ENCODE measurements at regions not wholly inside any gene's neighbourhood (a gene's known extent, or its start where the extent isn't known, plus 50 kb on each side); places are given as distances from the start of the nearest gene placed in this dataset.

GRCh38 chr4:100786481-100786880 is 268.7 kb upstream of the EMCN start:
- Histone ChIP-seq H3K27me3 (ENCODE audit: insufficient read depth, low read depth) (no peaks in the 10 kb centered on the region), H3K4me2 (no peak overlapping the region), H3K4me3 (IDR thresholded peaks at IDR 0.05; ENCODE audit: insufficient read depth, low read depth, low read length) (no peak overlapping the region), H3K36me3 (ENCODE audit: insufficient read depth) (no peaks in the 10 kb centered on the region), H2AFZ (ENCODE audit: low read depth) (no peak overlapping the region), H4K20me1 (ENCODE audit: insufficient read depth) (no peaks in the 10 kb centered on the region), H3K9ac (no peak overlapping the region), H3K4me1 (ENCODE audit: low read depth, poor library complexity, severe bottlenecking) (no peaks in the 10 kb centered on the region), H3K27ac (no peak overlapping the region), H3K79me2 (ENCODE audit: insufficient read depth, low read depth) (no peaks in the 10 kb centered on the region)
- TF ChIP-seq CTCF (conservative IDR thresholded peaks at IDR 0.05; ENCODE audit: low read depth, low read length), result no peak

- Histone ChIP-seq H3K79me2 (ENCODE audit: insufficient read depth, low read depth) (no peaks in the 10 kb centered on the region), H4K20me1 (ENCODE audit: insufficient read depth) (no peaks in the 10 kb centered on the region), H3K27ac (no peak overlapping the region), H3K9ac (no peak overlapping the region), H3K4me1 (ENCODE audit: low read depth, poor library complexity, severe bottlenecking) (no peaks in the 10 kb centered on the region), H2AFZ (ENCODE audit: low read depth) (no peak overlapping the region), H3K4me2 (no peak overlapping the region), H3K4me3 (IDR thresholded peaks at IDR 0.05; ENCODE audit: insufficient read depth, low read depth, low read length) (no peak overlapping the region), H3K36me3 (ENCODE audit: insufficient read depth) (no peaks in the 10 kb centered on the region), H3K27me3 (ENCODE audit: insufficient read depth, low read depth) (no peaks in the 10 kb centered on the region)
- TF ChIP-seq CTCF (conservative IDR thresholded peaks at IDR 0.05; ENCODE audit: low read depth, low read length), result no peak
Observed at GRCh38 chr4:100782356-100782755, 264.5 kb upstream of the EMCN start.

GRCh38 chr4:100781435-100781834 is 263.6 kb upstream of the EMCN start:
- Histone ChIP-seq H3K4me3 (IDR thresholded peaks at IDR 0.05; ENCODE audit: insufficient read depth, low read depth, low read length) (no peak overlapping the region), H2AFZ (ENCODE audit: low read depth) (no peak overlapping the region), H4K20me1 (ENCODE audit: insufficient read depth) (no peaks in the 10 kb centered on the region), H3K79me2 (ENCODE audit: insufficient read depth, low read depth) (no peaks in the 10 kb centered on the region), H3K27ac (no peak overlapping the region), H3K27me3 (ENCODE audit: insufficient read depth, low read depth) (no peaks in the 10 kb centered on the region), H3K9ac (no peak overlapping the region), H3K4me2 (no peak overlapping the region), H3K4me1 (ENCODE audit: low read depth, poor library complexity, severe bottlenecking) (no peaks in the 10 kb centered on the region), H3K36me3 (ENCODE audit: insufficient read depth) (no peaks in the 10 kb centered on the region)
- TF ChIP-seq CTCF (conservative IDR thresholded peaks at IDR 0.05; ENCODE audit: low read depth, low read length), result no peak

GRCh38 chr4:100780126-100780525 is 262.3 kb upstream of the EMCN start:
- Histone ChIP-seq H2AFZ (ENCODE audit: low read depth) (no peak overlapping the region), H3K4me2 (no peak overlapping the region), H3K9ac (no peak overlapping the region), H3K79me2 (ENCODE audit: insufficient read depth, low read depth) (no peaks in the 10 kb centered on the region), H3K4me1 (ENCODE audit: low read depth, poor library complexity, severe bottlenecking) (no peaks in the 10 kb centered on the region), H3K27me3 (ENCODE audit: insufficient read depth, low read depth) (no peaks in the 10 kb centered on the region), H3K4me3 (IDR thresholded peaks at IDR 0.05; ENCODE audit: insufficient read depth, low read depth, low read length) (no peak overlapping the region), H3K27ac (no peak overlapping the region), H4K20me1 (ENCODE audit: insufficient read depth) (no peaks in the 10 kb centered on the region), H3K36me3 (ENCODE audit: insufficient read depth) (no peaks in the 10 kb centered on the region)
- TF ChIP-seq CTCF (conservative IDR thresholded peaks at IDR 0.05; ENCODE audit: low read depth, low read length), result no peak

- no peak for TF ChIP-seq CTCF (conservative IDR thresholded peaks at IDR 0.05; ENCODE audit: low read depth, low read length)
- no peak overlapping the region for H3K27ac ChIP-seq
- H4K20me1 ChIP-seq (ENCODE audit: insufficient read depth), result no peaks in the 10 kb centered on the region
- H3K4me3 ChIP-seq (IDR thresholded peaks at IDR 0.05; ENCODE audit: insufficient read depth, low read depth, low read length), result no peak overlapping the region
- no peaks in the 10 kb centered on the region for H3K36me3 ChIP-seq (ENCODE audit: insufficient read depth)
- H3K79me2 ChIP-seq (ENCODE audit: insufficient read depth, low read depth), result no peaks in the 10 kb centered on the region
- H2AFZ ChIP-seq (ENCODE audit: low read depth), result no peak overlapping the region
- H3K27me3 ChIP-seq (ENCODE audit: insufficient read depth, low read depth), result no peaks in the 10 kb centered on the region
- H3K4me1 ChIP-seq (ENCODE audit: low read depth, poor library complexity, severe bottlenecking), result no peaks in the 10 kb centered on the region
- no peak overlapping the region for H3K9ac ChIP-seq
- H3K4me2 ChIP-seq, result no peak overlapping the region
Observed at GRCh38 chr4:100778431-100778830, 260.6 kb upstream of the EMCN start.

Measured in KMS-11 (cell line).